ENCODE measurements at regions not wholly inside any gene's neighbourhood (a gene's known extent, or its start where the extent isn't known, plus 50 kb on each side); places are given as distances from the start of the nearest gene placed in this dataset.
"Not testable (repeated sequence)": the region's sequence is repeated elsewhere in the genome, so short reads cannot be mapped to it uniquely, and the experiment has no call there.

GRCh38 chr11:23778971-23779370 is 717.9 kb upstream of the LUZP2 start:
- TF ChIP-seq POLR2A (IDR thresholded peaks at IDR 0.05) (no peak), POLR2AphosphoS5 (IDR thresholded peaks at IDR 0.05; ENCODE audit: insufficient read depth in 1 of 2, low read depth in 1 of 2) (no peak), CTCF (IDR thresholded peaks at IDR 0.05) (no peak)
- no peaks in the 10 kb centered on the region for H3K27me3 ChIP-seq
- no peaks in the 10 kb centered on the region for H3K4me1 ChIP-seq
- H3K27ac ChIP-seq = no peak overlapping the region
- H3K4me3 ChIP-seq = no peak overlapping the region
- intact Hi-C loops (cut with DNase I) = no loop called here
- H3K36me3 ChIP-seq = no peaks in the 10 kb centered on the region
- no peak for DNase-seq (ENCODE audit: extremely low spot score in 2 of 2)
- H3K9me3 ChIP-seq = no peaks in the 10 kb centered on the region

- Histone ChIP-seq H3K36me3 (no peaks in the 10 kb centered on the region), H3K4me1 (no peaks in the 10 kb centered on the region), H3K27ac (no peak overlapping the region), H3K9me3 (no peaks in the 10 kb centered on the region), H3K4me3 (no peak overlapping the region), H3K27me3 (no peaks in the 10 kb centered on the region)
- intact Hi-C loops (cut with DNase I) = no loop called here
- no peak for DNase-seq (ENCODE audit: extremely low spot score in 2 of 2)
- TF ChIP-seq POLR2A (IDR thresholded peaks at IDR 0.05) (no peak), CTCF (IDR thresholded peaks at IDR 0.05) (no peak), POLR2AphosphoS5 (IDR thresholded peaks at IDR 0.05; ENCODE audit: insufficient read depth in 1 of 2, low read depth in 1 of 2) (no peak)
These were observed 716.6 kb upstream of the LUZP2 start for GRCh38 chr11:23780231-23780630.

GRCh38 chr11:23781803-23782560 is 714.9 kb upstream of the LUZP2 start:
- no peak overlapping the region for H3K27ac ChIP-seq
- intact Hi-C loops (cut with DNase I) = no loop called here
- H3K36me3 ChIP-seq = no peaks in the 10 kb centered on the region
- no peaks in the 10 kb centered on the region for H3K9me3 ChIP-seq
- no peaks in the 10 kb centered on the region for H3K4me1 ChIP-seq
- TF ChIP-seq POLR2A (IDR thresholded peaks at IDR 0.05) = no peak
- TF ChIP-seq POLR2AphosphoS5 (IDR thresholded peaks at IDR 0.05; ENCODE audit: insufficient read depth in 1 of 2, low read depth in 1 of 2) = no peak
- TF ChIP-seq CTCF (IDR thresholded peaks at IDR 0.05) = no peak
- DNase-seq (ENCODE audit: extremely low spot score in 2 of 2) = no peak
- no peaks in the 10 kb centered on the region for H3K27me3 ChIP-seq
- no peak overlapping the region for H3K4me3 ChIP-seq

GRCh38 chr11:23786974-23787373 is 709.9 kb upstream of the LUZP2 start:
- H3K36me3 ChIP-seq; H3K4me3 ChIP-seq; H3K27ac ChIP-seq; DNase-seq (ENCODE audit: extremely low spot score in 2 of 2); H3K9me3 ChIP-seq; H3K4me1 ChIP-seq; H3K27me3 ChIP-seq: not testable (repeated sequence)
- intact Hi-C loops (cut with DNase I) = loop anchor here (5.0 kb wide), 1 partner anchor 770 kb away; no protein-coding TSS in a partner anchor

- Histone ChIP-seq H3K27me3 (no peaks in the 10 kb centered on the region), H3K4me1 (no peaks in the 10 kb centered on the region), H3K36me3 (no peaks in the 10 kb centered on the region), H3K27ac (no peak overlapping the region), H3K9me3 (no peaks in the 10 kb centered on the region), H3K4me3 (no peak overlapping the region)
- intact Hi-C loops (cut with DNase I) = loop anchor here (5.0 kb wide), 1 partner anchor 772 kb away; no protein-coding TSS in a partner anchor
- DNase-seq (ENCODE audit: extremely low spot score in 2 of 2) = no peak
- no peak for TF ChIP-seq POLR2AphosphoS5 (IDR thresholded peaks at IDR 0.05; ENCODE audit: insufficient read depth in 1 of 2, low read depth in 1 of 2)
These were observed 707.5 kb upstream of the LUZP2 start for GRCh38 chr11:23789200-23789853.

- no peak for DNase-seq (ENCODE audit: extremely low spot score in 2 of 2)
- Histone ChIP-seq H3K27me3 (no peaks in the 10 kb centered on the region), H3K4me3 (no peak overlapping the region), H3K4me1 (no peaks in the 10 kb centered on the region), H3K9me3 (no peaks in the 10 kb centered on the region), H3K36me3 (no peaks in the 10 kb centered on the region), H3K27ac (no peak overlapping the region)
- intact Hi-C loops (cut with DNase I) = loop anchor here (5.0 kb wide), 1 partner anchor 773 kb away; no protein-coding TSS in a partner anchor
- TF ChIP-seq CTCF (IDR thresholded peaks at IDR 0.05) = no peak
- TF ChIP-seq POLR2A (IDR thresholded peaks at IDR 0.05) = no peak
- TF ChIP-seq POLR2AphosphoS5 (IDR thresholded peaks at IDR 0.05; ENCODE audit: insufficient read depth in 1 of 2, low read depth in 1 of 2) = no peak
These were observed 706.9 kb upstream of the LUZP2 start for GRCh38 chr11:23789938-23790371.
